A549 (cell line): ENCODE measurements at regions not wholly inside any gene's neighbourhood (a gene's known extent, or its start where the extent isn't known, plus 50 kb on each side); places are given as distances from the start of the nearest gene placed in this dataset.

Experiments used
- CTCF ChIP-seq: fragments of >200 bp; sonication (Bioruptor Twin); formaldehyde crosslinking; IDR thresholded peaks from 3 replicates; pipeline ENCODE4 v1.5.1; 2016
- FOSB ChIP-seq: fragments of 250-450 bp; sonication (Bioruptor Pico); IDR thresholded peaks from 2 replicates; pipeline ENCODE4 v1.5.0; 2020; ENCODE audit warnings: mild to moderate bottlenecking, moderate library complexity
- GATA3 ChIP-seq: IDR thresholded peaks from 2 replicates; pipeline ENCODE4 v1.6.1; 2012; ENCODE audit warnings: borderline replicate concordance
- JUN ChIP-seq, 2 experiments: fragments of >200 bp; sonication (Bioruptor Twin); formaldehyde crosslinking; IDR thresholded peaks; 2 replicates in 1 of 2; 3 replicates in 1 of 2; pipeline ENCODE4 v1.6.1; 2016 to 2017
- NR3C1 ChIP-seq: fragments of >200 bp; sonication (Bioruptor Twin); formaldehyde crosslinking; IDR thresholded peaks from 3 replicates; pipeline ENCODE4 v1.6.1; 2017
- PHF8 ChIP-seq: fragments of 200-600 bp; sonication (generic); IDR thresholded peaks from 2 replicates; pipeline ENCODE4 v1.6.1; 2016; ENCODE audit warnings: low read depth, mild to moderate bottlenecking, antibody characterized with exemption, moderate library complexity, borderline replicate concordance
- RAD21 ChIP-seq, 2 experiments: fragments of >200 bp in 1 of 2; sonication (Bioruptor Twin) in 1 of 2; formaldehyde crosslinking in 1 of 2; IDR thresholded peaks in 1 of 2; conservative IDR thresholded peaks in 1 of 2; 2 replicates in 1 of 2; 3 replicates in 1 of 2; pipeline ENCODE4 v1.6.1; 2012 to 2018; ENCODE audit warnings: inconsistent platforms in 1 of 2
- RARB ChIP-seq: fragments of 250-450 bp; sonication (Bioruptor Pico); IDR thresholded peaks from 2 replicates; pipeline ENCODE4 v1.8.0; 2021; ENCODE audit warnings: mild to moderate bottlenecking, moderate library complexity
- ZFP36 ChIP-seq: fragments of 450-650 bp; IDR thresholded peaks from 2 replicates; pipeline ENCODE4 v1.6.1; 2014; ENCODE audit warnings: borderline replicate concordance; ENCODE audit not compliant: partially characterized antibody
- ZNF302 ChIP-seq: fragments of 250-450 bp; sonication (Bioruptor Pico); IDR thresholded peaks from 2 replicates; pipeline ENCODE4 v1.9.0; 2021; ENCODE audit warnings: inconsistent platforms, mild to moderate bottlenecking, moderate library complexity
- TF ChIP-seq, protein P1 (sequence below): fragments of 450-650 bp; IDR thresholded peaks from 2 replicates; pipeline ENCODE4 v1.6.1; 2014; ENCODE audit warnings: antibody characterized with exemption

DNA sequence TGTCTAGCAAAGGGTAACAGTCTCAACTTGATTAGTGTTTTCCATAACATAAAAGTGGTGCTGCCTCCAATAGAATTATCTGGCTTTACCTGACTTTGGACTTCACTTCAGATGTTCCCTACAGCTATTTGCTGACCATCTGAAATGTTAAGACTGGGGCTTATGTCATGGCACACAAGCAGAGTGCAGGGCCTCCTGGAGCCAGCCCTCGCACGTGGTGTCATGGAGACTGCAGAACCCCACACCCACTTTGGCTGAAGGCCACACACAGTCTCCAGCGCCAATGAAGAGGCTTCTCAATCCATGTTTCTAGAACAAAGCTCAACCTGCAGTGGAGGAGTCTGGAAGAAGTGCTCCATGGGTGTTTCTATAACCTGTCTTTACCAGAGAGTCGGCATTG is 169.6 kb upstream of the FRMD6 start:
- TF ChIP-seq RAD21 (conservative IDR thresholded peaks at IDR 0.05 in 1 of 2, IDR thresholded peaks at IDR 0.05 in 1 of 2) (no peak), CTCF (no peak), GATA3 (no peak), RARB (CRISPR knock-in tag) (no peak), JUN (IDR thresholded peaks at IDR 0.05) (no peak), FOSB (CRISPR knock-in tag) (no peak), ZNF302 (CRISPR knock-in tag) (no peak), PHF8 (no peak), ZFP36 (no peak), NR3C1 (no peak)
- TF ChIP-seq, protein P1, sequence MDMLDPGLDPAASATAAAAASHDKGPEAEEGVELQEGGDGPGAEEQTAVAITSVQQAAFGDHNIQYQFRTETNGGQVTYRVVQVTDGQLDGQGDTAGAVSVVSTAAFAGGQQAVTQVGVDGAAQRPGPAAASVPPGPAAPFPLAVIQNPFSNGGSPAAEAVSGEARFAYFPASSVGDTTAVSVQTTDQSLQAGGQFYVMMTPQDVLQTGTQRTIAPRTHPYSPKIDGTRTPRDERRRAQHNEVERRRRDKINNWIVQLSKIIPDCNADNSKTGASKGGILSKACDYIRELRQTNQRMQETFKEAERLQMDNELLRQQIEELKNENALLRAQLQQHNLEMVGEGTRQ = no peak
